PC-9 (cell line): ENCODE measurements at regions not wholly inside any gene's neighbourhood (a gene's known extent, or its start where the extent isn't known, plus 50 kb on each side); places are given as distances from the start of the nearest gene placed in this dataset.
A peak's percentile ranks its signal among the peaks of the same experiment; 100 is the strongest.

Source experiments
- BruUV-seq: library from RNA; stranded (reverse); fragments of 400-500 nt; replicated peaks from 2 replicates; lab custom pipeline; 2021; lab: Mats Ljungman, UMichigan
- CTCF ChIA-PET: fragments of 300-600 bp; sonication (Branson Sonifier 250); formaldehyde crosslinking; loops from one replicate; lab custom pipeline; 2022; ENCODE audit warnings: antibody characterized with exemption; lab: Charles Lee
- POLR2A ChIA-PET: fragments of 300-600 bp; sonication (Branson Sonifier 250); formaldehyde crosslinking; loops from one replicate; lab custom pipeline; 2022; ENCODE audit warnings: antibody characterized with exemption; ENCODE audit not compliant: unreplicated experiment; lab: Charles Lee
- DNase-seq, 2 experiments: peaks; one replicate each; pipeline versions ENCODE4 v3.0.0 to v3.0.0-alpha.2; 2015 to 2022; ENCODE audit warnings: mixed read lengths in 1 of 2
- H2AFZ ChIP-seq: fragments of 200-600 bp; sonication (generic); 2 replicates; pipeline ENCODE4 v1.8.1; 2017; ENCODE audit warnings: antibody characterized with exemption
- H3F3A ChIP-seq: fragments of 200-600 bp; sonication (generic); 2 replicates; pipeline ENCODE4 v1.8.1; 2017; ENCODE audit warnings: antibody characterized with exemption, mild to moderate bottlenecking, low read depth; ENCODE audit not compliant: insufficient read depth
- H3K27ac ChIP-seq: fragments of 200-600 bp; sonication (generic); 2 replicates; pipeline ENCODE4 v1.6.1; 2016; ENCODE audit warnings: mixed run types
- H3K27me3 ChIP-seq: fragments of 200-600 bp; sonication (generic); 2 replicates; pipeline ENCODE4 v1.6.1; 2016; ENCODE audit warnings: low read depth, mixed run types; ENCODE audit not compliant: insufficient read depth
- H3K36me3 ChIP-seq: fragments of 200-600 bp; sonication (generic); 2 replicates; pipeline ENCODE4 v1.6.1; 2016; ENCODE audit warnings: low read depth, mixed run types
- H3K4me1 ChIP-seq: fragments of 200-600 bp; sonication (generic); replicated peaks from 2 replicates; pipeline ENCODE4 v1.6.1; 2016; ENCODE audit warnings: mixed run types; ENCODE audit not compliant: insufficient read depth
- H3K4me2 ChIP-seq: fragments of 200-600 bp; sonication (generic); 2 replicates; pipeline ENCODE4 v1.6.1; 2017; ENCODE audit warnings: mixed run types
- H3K4me3 ChIP-seq: fragments of 200-600 bp; sonication (generic); 2 replicates; pipeline ENCODE4 v1.6.1; 2016; ENCODE audit warnings: mixed run types
- H3K79me2 ChIP-seq: fragments of 200-600 bp; sonication (generic); 2 replicates; pipeline ENCODE4 v1.6.1; 2017; ENCODE audit warnings: low read depth, mixed run types
- H3K9me2 ChIP-seq: fragments of 200-600 bp; sonication (generic); 2 replicates; pipeline ENCODE4 v1.8.1; 2017; ENCODE audit warnings: mild to moderate bottlenecking; ENCODE audit not compliant: insufficient read depth
- H3K9me3 ChIP-seq: fragments of 200-600 bp; sonication (generic); 2 replicates; pipeline ENCODE4 v1.8.1; 2016; ENCODE audit warnings: low read depth; ENCODE audit not compliant: insufficient read depth
- H4K20me1 ChIP-seq: fragments of 200-600 bp; sonication (generic); 2 replicates; pipeline ENCODE4 v1.8.1; 2017; ENCODE audit not compliant: insufficient read depth
- CTCF ChIP-seq: fragments of 200-600 bp; sonication (generic); conservative IDR thresholded peaks from 2 replicates; pipeline ENCODE4 v1.6.1; 2017; ENCODE audit warnings: mixed run types, antibody characterized with exemption, mild to moderate bottlenecking, moderate library complexity
- EZH2 ChIP-seq: fragments of 200-600 bp; sonication (generic); IDR thresholded peaks from 2 replicates; pipeline ENCODE4 v1.8.0; 2017; ENCODE audit warnings: antibody characterized with exemption, low read depth
- intact Hi-C: fragments of 100-400 bp; cut with micrococcal nuclease; formaldehyde crosslinking; loops from one replicate; pipeline ENCODE4 v1.10.0; 2022; ENCODE audit not compliant: unreplicated experiment

- no peak overlapping the region for H2AFZ ChIP-seq
- POLR2A ChIA-PET, result interaction anchor here (0.6 kb wide), 3 partner anchors 28 to 329 kb away, joined by 7 to 14 read pairs (median 9); no protein-coding TSS in a partner anchor
- no peak overlapping the region for H3K4me3 ChIP-seq
- H3K27ac ChIP-seq, result peak overlapping the region; percentile 83
- BruUV-seq, result no TSS peak
- H3K9me2 ChIP-seq, result no peaks in the 10 kb centered on the region
- peaks cover 6% of the 10 kb centered on the region; the same call in 1 of the 2 replicates for H3K36me3 ChIP-seq
- H3K4me1 ChIP-seq, result peaks cover 32% of the 10 kb centered on the region
- intact Hi-C loops, result loop anchor here (10.0 kb wide), 1 partner anchor 137 kb away; no protein-coding TSS in a partner anchor
- H3K79me2 ChIP-seq, result no peaks in the 10 kb centered on the region
- no peaks in the 10 kb centered on the region for H3K27me3 ChIP-seq
- CTCF ChIA-PET, result interaction anchor here (1.1 kb wide), 1 partner anchor 16 kb away, joined by 4 read pairs; no protein-coding TSS in a partner anchor
- H4K20me1 ChIP-seq, result no peaks in the 10 kb centered on the region
- TF ChIP-seq CTCF (no peak), EZH2 (no peak)
- peak; percentile 35 to 87 for DNase-seq
- no peaks in the 10 kb centered on the region for H3K9me3 ChIP-seq
- H3K4me2 ChIP-seq, result peak overlapping the region; percentile 23
- peaks cover 32% of the 10 kb centered on the region for H3F3A ChIP-seq
Measured at GRCh38 chr2:70388128-70388527, 86.3 kb upstream of the FAM136A start.

GRCh38 chr2:70385966-70386595, 84.2 kb upstream of the FAM136A start:
- ChIA-PET CTCF (no interaction called here), POLR2A (no interaction called here)
- H3K4me1 ChIP-seq, result peaks cover 50% of the 10 kb centered on the region
- BruUV-seq, result no TSS peak
- H3F3A ChIP-seq, result peaks cover 50% of the 10 kb centered on the region
- no peaks in the 10 kb centered on the region for H3K79me2 ChIP-seq
- H3K9me2 ChIP-seq, result no peaks in the 10 kb centered on the region
- H3K27ac ChIP-seq, result no peak overlapping the region
- intact Hi-C loops, result loop anchor here (10.0 kb wide), 1 partner anchor 139 kb away; no protein-coding TSS in a partner anchor
- H4K20me1 ChIP-seq, result no peaks in the 10 kb centered on the region
- no peak overlapping the region for H3K4me3 ChIP-seq
- no peak overlapping the region for H2AFZ ChIP-seq
- no peak overlapping the region for H3K4me2 ChIP-seq
- TF ChIP-seq EZH2 (no peak), CTCF (no peak)
- peaks cover 6% of the 10 kb centered on the region; the same call in 1 of the 2 replicates for H3K36me3 ChIP-seq
- no peaks in the 10 kb centered on the region for H3K27me3 ChIP-seq
- no peak for DNase-seq
- H3K9me3 ChIP-seq, result no peaks in the 10 kb centered on the region

- intact Hi-C loops, result loop anchor here (10.0 kb wide), 1 partner anchor 140 kb away; no protein-coding TSS in a partner anchor
Measured at GRCh38 chr2:70385204-70385603, 83.3 kb upstream of the FAM136A start.

More at GRCh38 chr2:70385204-70385603, 83.3 kb upstream of the FAM136A start:
- BruUV-seq, result no TSS peak
- H3F3A ChIP-seq, result peaks cover 56% of the 10 kb centered on the region
- CTCF ChIA-PET, result no interaction called here
- TF ChIP-seq EZH2, result no peak
- TF ChIP-seq CTCF, result no peak
- no peak overlapping the region for H3K4me3 ChIP-seq
- no peaks in the 10 kb centered on the region for H3K9me3 ChIP-seq
- H2AFZ ChIP-seq, result no peak overlapping the region
- H3K27me3 ChIP-seq, result no peaks in the 10 kb centered on the region
- H3K4me2 ChIP-seq, result no peak overlapping the region
- no peaks in the 10 kb centered on the region for H4K20me1 ChIP-seq
- no peaks in the 10 kb centered on the region for H3K9me2 ChIP-seq
- no peak for DNase-seq
- POLR2A ChIA-PET, result no interaction called here
- H3K27ac ChIP-seq, result no peak overlapping the region
- H3K36me3 ChIP-seq, result peaks cover 6% of the 10 kb centered on the region; the same call in 1 of the 2 replicates
- peaks cover 59% of the 10 kb centered on the region for H3K4me1 ChIP-seq
- no peaks in the 10 kb centered on the region for H3K79me2 ChIP-seq
